Stimulated activated naive B cell treated with anti-CD40 and anti-IgM and Interleukin-4, amounts not matched to agents 10 μg/mL and 1 μg/mL and 100 μg/mL, for 72 hours (primary cell): ENCODE measurements at regions not wholly inside any gene's neighbourhood (a gene's known extent, or its start where the extent isn't known, plus 50 kb on each side); places are given as distances from the start of the nearest gene placed in this dataset.

ENCODE experiments used
- ATAC-seq, 2 donors: fragments of 150-1000 bp; cut with Tn5 transposase; replicated peaks; 2 replicates each; pipeline ENCODE4 v1.10.0; 2021; ENCODE audit warnings: moderate library complexity in 1 of 2
- DNase-seq: peaks from one replicate; pipeline ENCODE4 v3.0.0; 2021
- H3K27ac Mint-ChIP-seq: one replicate; pipeline ENCODE4 v1.8.0; 2022; ENCODE audit warnings: mild to moderate bottlenecking, mixed read lengths
- H3K27me3 Mint-ChIP-seq, 2 donors: one replicate each; pipeline ENCODE4 v1.8.0; 2022; ENCODE audit warnings: mixed read lengths in 2 of 2
- H3K36me3 Mint-ChIP-seq, 2 donors: one replicate each; pipeline ENCODE4 v1.8.0; 2022; ENCODE audit warnings: mixed read lengths in 2 of 2, mild to moderate bottlenecking in 1 of 2
- H3K4me1 Mint-ChIP-seq, 2 donors: one replicate each; pipeline ENCODE4 v1.8.0; 2022; ENCODE audit warnings: mixed read lengths in 2 of 2, mild to moderate bottlenecking in 1 of 2
- H3K4me3 Mint-ChIP-seq, 2 donors: one replicate each; pipeline ENCODE4 v1.8.0; 2022; ENCODE audit warnings: mild to moderate bottlenecking in 2 of 2, mixed read lengths in 2 of 2, moderate library complexity in 1 of 2
- H3K9me3 Mint-ChIP-seq, 2 donors: one replicate each; pipeline ENCODE4 v1.8.0; 2022; ENCODE audit warnings: mixed read lengths in 2 of 2, mild to moderate bottlenecking in 1 of 2

DNA sequence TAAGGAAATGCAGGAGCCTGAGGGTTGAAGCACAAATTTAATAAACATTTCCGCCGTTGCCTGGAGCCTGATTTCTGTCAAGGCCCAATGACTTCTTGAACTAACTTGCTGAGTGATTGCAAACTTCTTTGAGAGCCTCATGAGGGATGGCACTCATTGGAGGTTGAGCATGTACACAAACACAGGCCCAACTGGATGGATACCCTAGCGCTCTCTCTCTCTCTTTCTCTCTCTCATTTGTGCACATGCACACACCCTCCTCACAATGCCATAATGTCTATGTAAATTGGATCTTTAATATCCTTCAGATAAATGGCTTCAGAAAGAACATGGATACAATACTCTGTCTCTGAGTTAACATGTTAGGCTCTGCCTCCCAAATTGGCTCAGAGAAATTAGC, 597.7 kb upstream of the CADM1 start:
- Mint-ChIP-seq H3K27me3 (peaks cover 0 to 6% of the 10 kb centered on the region in 2 donors), H3K27ac (no peak overlapping the region), H3K4me1 (no peaks in the 10 kb centered on the region), H3K4me3 (no peak overlapping the region), H3K36me3 (no peaks in the 10 kb centered on the region), H3K9me3 (peaks cover 0 to 5% of the 10 kb centered on the region in 2 donors)
- ATAC-seq (no peak), DNase-seq (no peak)

DNA sequence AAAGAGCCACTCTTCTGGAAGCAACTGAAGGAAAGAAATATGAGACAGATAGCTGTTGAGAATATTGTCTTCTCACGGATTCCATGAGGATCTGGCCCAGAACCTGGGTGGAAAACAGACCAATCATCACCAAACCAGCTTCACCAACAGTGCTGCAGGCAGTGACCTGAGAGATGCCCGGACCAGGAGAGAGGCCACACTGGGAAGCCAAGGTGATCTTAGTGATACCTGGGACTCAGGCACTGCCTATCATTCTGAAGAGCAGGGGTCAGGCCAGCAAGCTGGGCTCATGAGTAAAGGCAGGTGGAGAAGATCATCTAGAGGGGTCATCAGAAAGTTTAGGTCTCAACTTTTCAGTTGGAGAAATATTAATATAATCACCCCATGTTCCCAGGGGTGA, 595.8 kb upstream of the CADM1 start:
- Mint-ChIP-seq H3K36me3 (no peaks in the 10 kb centered on the region), H3K4me1 (no peaks in the 10 kb centered on the region), H3K27ac (no peak overlapping the region), H3K27me3 (peaks cover 0 to 12% of the 10 kb centered on the region in 2 donors), H3K4me3 (no peak overlapping the region), H3K9me3 (peaks cover 0 to 4% of the 10 kb centered on the region in 2 donors)
- DNase-seq, result no peak
- ATAC-seq, result no peak

DNA sequence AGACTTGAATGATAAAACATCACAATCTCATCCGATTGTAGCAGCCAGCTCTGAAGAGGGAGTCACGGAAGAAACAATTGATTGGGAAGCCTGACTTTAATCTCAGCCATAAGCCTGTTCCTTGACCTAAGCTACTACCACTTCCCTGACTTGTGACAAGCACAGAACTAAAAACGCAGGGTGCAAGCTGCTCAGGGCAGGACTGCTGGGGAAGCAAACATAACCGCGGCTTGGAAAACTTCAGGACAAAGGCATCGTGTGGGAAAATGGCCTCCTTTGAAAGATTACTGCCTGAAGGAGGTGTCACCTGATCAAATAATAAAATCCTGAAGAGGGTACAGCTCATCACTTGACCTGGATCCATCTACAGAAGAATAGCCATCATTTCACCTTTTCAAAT, 595.3 kb upstream of the CADM1 start:
- ATAC-seq (no peak), DNase-seq (no peak)
- Mint-ChIP-seq H3K4me3 (no peak overlapping the region), H3K27ac (no peak overlapping the region), H3K27me3 (peaks cover 0 to 12% of the 10 kb centered on the region in 2 donors), H3K9me3 (peaks cover 0 to 4% of the 10 kb centered on the region in 2 donors), H3K4me1 (no peaks in the 10 kb centered on the region), H3K36me3 (no peaks in the 10 kb centered on the region)

DNA sequence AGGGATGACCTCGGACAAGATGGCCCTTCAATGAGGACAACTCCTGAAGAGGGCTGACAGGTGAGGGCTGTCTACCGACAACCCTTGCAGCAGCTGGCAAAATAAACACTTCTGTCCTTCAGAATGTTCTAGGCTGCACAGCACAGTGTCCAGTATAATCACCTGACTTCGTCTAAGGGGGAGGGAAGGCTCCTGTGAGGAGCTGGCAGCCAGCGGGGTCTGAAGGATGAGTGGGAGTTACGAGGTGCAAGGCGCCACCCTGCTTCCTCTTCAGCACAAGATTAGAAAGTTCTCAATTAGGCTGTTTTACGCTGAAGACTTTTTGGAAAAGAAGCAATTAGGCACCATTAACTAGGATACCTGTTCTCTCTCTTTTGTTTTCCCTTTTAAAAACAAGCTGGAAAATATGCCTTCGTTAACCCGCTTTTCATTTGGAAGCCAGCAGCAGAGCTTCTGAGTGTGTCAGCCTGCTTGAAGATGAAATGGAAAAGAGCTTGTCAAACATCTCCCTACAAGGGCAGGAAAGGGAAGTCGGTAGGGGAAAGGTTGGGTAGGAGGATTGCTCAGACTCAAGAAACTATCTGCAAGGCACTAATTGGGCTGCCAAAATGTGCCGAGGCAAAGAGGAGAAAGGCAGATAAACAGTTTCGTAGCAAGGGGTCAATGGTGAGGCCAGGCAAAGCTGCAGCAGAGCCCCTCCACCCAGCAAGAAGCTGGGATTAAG, 592.2 kb upstream of the CADM1 start:
- no peaks in the 10 kb centered on the region for H3K4me1 Mint-ChIP-seq
- peaks cover 0 to 3% of the 10 kb centered on the region in 2 donors for H3K9me3 Mint-ChIP-seq
- ATAC-seq (no peak), DNase-seq (no peak)
- no peak overlapping the region for H3K27ac Mint-ChIP-seq
- H3K27me3 Mint-ChIP-seq, result peaks cover 0 to 6% of the 10 kb centered on the region in 2 donors
- no peak overlapping the region for H3K4me3 Mint-ChIP-seq
- no peaks in the 10 kb centered on the region for H3K36me3 Mint-ChIP-seq

DNA sequence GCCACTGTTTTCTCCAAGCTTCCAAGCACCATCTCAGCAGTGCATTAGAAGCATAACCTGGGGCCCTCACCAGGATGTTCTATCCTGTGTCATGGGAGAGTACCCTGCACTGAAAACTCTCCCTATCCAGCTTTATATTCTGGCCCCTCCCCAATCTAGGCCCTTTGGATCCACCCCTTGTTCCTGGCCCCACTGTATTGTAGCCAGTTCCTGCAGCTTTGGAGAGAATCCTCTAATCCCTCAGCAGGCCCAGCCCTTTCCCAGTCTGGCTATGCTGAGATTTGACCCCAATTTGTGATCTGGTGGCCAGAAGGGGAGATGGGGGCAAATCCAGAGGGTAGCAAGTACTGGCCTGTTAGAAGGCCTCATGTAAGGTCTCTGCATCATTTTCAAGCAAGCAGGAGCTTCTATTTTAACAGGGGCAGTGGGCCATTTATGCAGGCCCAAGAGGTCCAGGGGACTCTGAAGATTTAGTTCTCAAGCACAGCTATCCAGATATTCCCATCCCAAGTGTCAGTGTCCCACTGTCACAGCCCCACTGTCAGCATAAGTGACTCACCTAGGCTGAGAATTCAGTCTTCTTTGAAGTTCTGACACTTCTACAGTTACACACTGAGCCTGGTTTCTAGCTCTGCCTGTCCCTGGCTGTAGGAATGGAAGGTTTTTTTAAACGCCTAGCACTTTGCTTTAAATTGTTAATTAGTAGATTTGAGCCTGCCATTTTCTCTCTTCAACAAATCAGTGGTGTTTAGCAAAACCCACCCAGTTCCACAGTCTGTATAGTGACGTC, 589.5 kb upstream of the CADM1 start:
- Mint-ChIP-seq H3K27me3 (peaks cover 0 to 6% of the 10 kb centered on the region in 2 donors), H3K9me3 (peaks cover 0 to 5% of the 10 kb centered on the region in 2 donors), H3K36me3 (no peaks in the 10 kb centered on the region), H3K4me1 (no peaks in the 10 kb centered on the region), H3K4me3 (no peak overlapping the region), H3K27ac (no peak overlapping the region)
- DNase-seq, result no peak
- no peak for ATAC-seq

DNA sequence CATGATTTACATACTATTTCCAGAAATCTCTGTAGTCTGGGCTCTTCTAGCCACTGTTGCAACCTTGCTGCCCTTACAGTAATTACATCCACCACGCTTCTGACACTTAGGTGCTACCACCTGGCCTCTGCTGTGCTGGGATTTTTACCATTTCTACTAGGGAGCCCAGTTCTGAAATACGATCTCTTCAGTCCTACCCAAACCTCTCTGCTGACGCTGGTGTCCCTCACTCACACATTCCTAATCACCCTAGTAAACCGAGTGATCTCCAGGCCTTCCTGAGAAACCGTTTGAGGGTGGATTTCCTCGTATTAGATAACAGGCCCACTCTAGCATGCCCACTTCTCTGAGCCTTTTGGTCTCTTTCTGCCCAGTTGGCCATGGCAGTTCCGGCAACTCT, 588.9 kb upstream of the CADM1 start:
- Mint-ChIP-seq H3K4me3 (no peak overlapping the region), H3K27ac (no peak overlapping the region), H3K4me1 (no peaks in the 10 kb centered on the region), H3K27me3 (peaks cover 0 to 8% of the 10 kb centered on the region in 2 donors), H3K36me3 (no peaks in the 10 kb centered on the region), H3K9me3 (peaks cover 0 to 7% of the 10 kb centered on the region in 2 donors)
- ATAC-seq (no peak), DNase-seq (no peak)

DNA sequence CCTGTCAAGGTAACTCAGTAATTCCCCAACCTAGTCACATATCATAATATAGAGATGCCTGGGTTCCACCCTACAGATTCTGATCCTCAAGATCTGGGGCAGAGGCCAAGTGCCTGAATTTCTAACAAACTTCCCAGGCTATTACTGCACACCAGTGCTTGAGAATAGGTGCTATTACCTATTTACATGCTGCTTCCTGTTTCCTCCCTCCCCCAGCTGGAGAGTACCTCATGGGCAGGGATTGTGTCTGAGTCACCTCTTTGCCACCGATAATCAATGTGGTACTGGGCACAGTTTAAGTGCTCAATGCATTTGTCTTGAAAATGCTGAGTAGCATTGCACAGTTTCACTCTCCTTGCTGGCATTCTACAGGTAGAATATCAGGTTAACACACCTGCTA, 582.2 kb upstream of the CADM1 start:
- H3K4me3 Mint-ChIP-seq, result no peak overlapping the region
- ATAC-seq (no peak), DNase-seq (no peak)
- H3K27me3 Mint-ChIP-seq, result peaks cover 0 to 9% of the 10 kb centered on the region in 2 donors
- H3K27ac Mint-ChIP-seq, result no peak overlapping the region
- peaks cover 0 to 5% of the 10 kb centered on the region in 2 donors for H3K9me3 Mint-ChIP-seq
- no peaks in the 10 kb centered on the region for H3K4me1 Mint-ChIP-seq
- H3K36me3 Mint-ChIP-seq, result no peaks in the 10 kb centered on the region

DNA sequence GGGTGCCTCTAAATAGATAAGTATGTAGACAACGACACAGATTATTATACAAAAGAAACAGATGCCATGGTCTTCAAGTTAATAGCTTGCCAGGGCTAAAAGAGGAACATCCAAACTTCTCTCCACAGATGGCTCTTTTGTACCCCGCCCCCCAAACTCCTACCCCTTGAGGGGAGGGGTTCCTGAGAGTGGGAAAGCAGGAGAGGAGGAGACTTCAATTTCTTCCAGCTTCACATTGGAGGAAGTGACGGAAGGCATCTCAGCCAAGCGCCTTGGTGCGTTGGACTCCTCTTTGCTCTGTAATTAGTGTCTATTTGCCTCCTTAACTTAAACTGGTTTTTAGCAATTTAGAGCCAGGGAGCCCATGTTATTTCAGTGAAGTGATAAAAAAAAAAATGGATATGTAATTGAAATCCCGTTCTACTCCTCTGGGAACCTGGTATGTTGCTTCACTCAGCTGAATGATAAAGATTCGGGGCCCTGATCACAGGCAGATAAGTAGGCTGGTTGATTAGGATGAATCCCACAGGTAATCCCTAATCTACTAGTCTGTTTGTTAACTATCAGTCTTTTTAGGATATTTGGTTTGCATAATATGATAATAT, 580.9 kb upstream of the CADM1 start:
- Mint-ChIP-seq H3K36me3 (no peaks in the 10 kb centered on the region), H3K27ac (no peak overlapping the region), H3K9me3 (peaks cover 4 to 5% of the 10 kb centered on the region in 2 donors), H3K27me3 (peaks cover 0 to 9% of the 10 kb centered on the region in 2 donors), H3K4me3 (no peak overlapping the region), H3K4me1 (no peaks in the 10 kb centered on the region)
- no peak for ATAC-seq
- DNase-seq, result no peak

DNA sequence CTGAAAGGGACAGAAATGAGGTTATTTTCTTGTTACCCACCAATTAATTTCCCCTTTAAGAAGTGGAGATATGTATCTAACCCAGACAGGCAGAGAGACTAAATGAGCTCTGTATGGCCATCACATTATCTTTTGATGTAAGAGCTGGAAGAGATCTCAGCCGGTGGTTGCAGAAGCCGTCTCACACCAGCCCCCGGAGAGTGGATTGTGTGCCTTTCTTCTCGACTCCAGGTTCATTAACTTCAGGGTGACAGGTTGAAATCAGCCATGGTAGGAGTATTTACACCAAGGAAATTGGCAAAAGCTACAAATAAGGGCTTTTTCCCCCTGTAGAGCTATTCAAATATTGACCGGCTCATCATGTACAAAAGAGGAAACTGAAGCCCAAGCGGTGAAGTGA, 580.3 kb upstream of the CADM1 start:
- H3K4me3 Mint-ChIP-seq, result no peak overlapping the region
- no peak overlapping the region for H3K27ac Mint-ChIP-seq
- H3K4me1 Mint-ChIP-seq, result no peaks in the 10 kb centered on the region
- H3K9me3 Mint-ChIP-seq, result peaks cover 4 to 8% of the 10 kb centered on the region in 2 donors
- ATAC-seq, result no peak
- no peaks in the 10 kb centered on the region for H3K36me3 Mint-ChIP-seq
- no peak for DNase-seq
- peaks cover 0 to 9% of the 10 kb centered on the region in 2 donors for H3K27me3 Mint-ChIP-seq

DNA sequence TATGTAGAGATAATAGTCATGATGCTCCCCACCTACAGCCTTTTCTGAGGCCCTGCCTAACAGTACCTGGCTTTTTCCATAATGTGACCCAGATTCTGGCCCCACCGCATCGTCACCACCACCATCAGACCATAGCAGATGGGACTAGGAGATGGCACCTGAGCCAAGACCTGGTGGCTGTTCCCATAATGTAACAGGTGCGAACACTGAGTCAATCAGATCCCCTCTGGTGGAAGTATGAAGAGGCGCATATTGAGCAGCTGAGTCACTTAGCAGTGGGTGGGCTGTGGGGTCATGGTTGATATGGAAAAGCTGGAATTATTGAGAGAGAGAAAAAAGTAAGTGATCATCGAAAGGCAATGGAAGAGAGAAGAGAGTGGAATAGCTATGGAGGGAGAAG, 578.0 kb upstream of the CADM1 start:
- H3K9me3 Mint-ChIP-seq, result peaks cover 3 to 11% of the 10 kb centered on the region in 2 donors

DNA sequence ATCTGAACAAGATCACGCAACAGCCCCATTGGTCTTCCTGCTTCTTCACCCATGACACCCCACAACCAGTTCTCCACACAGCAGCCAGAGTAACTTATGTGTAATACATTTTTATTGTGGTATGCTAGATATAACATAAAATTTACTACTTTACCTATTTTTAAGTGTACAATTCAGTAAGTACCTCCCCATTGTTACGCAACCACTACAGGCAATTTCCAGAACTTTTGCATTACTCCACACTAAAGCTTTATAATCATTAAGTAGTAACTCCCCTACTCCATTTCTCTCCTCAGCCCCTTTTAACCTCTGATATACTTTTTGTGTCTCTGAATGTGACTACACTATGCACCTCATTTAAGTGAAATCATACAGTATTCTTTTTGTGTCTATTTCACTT, 575.4 kb upstream of the CADM1 start:
- Mint-ChIP-seq H3K36me3 (no peaks in the 10 kb centered on the region), H3K27me3 (peaks cover 6 to 12% of the 10 kb centered on the region in 2 donors), H3K9me3 (peaks cover 5 to 16% of the 10 kb centered on the region in 2 donors), H3K4me3 (no peak overlapping the region), H3K4me1 (no peaks in the 10 kb centered on the region), H3K27ac (no peak overlapping the region)
- no peak for ATAC-seq
- DNase-seq, result no peak

More for the DNA sequence above, 578.0 kb upstream of the CADM1 start:
- H3K27ac Mint-ChIP-seq, result no peak overlapping the region
- peaks cover 0 to 5% of the 10 kb centered on the region in 2 donors for H3K27me3 Mint-ChIP-seq
- no peak overlapping the region for H3K4me3 Mint-ChIP-seq
- ATAC-seq (no peak), DNase-seq (no peak)
- no peaks in the 10 kb centered on the region for H3K4me1 Mint-ChIP-seq
- H3K36me3 Mint-ChIP-seq, result no peaks in the 10 kb centered on the region

DNA sequence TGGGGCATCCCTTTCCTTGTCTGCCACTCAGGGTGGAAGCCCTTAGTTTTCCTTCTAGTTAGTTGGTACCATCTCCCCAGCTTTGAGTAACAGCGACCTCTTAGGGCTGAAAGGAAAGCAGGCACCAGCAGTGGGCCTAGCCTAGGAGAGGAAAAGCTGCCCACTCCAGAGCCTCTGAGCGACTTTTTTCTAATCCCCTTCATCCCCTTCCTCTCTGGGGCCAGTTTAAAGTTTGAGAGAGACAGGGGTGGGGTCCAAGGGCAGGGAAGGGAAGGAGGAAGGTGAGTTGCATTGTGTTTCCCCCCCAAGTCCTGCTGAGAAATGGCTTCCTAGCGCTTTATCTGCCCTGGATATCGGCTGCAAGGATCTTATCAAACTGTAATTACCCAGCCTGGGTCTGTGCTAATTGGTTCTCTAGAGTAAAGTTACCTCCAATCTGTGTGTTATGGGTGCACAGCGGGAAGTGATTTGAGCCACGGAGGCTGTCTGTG, 573.9 kb upstream of the CADM1 start:
- Mint-ChIP-seq H3K27me3 (peaks cover 6 to 12% of the 10 kb centered on the region in 2 donors), H3K27ac (no peak overlapping the region)

DNA sequence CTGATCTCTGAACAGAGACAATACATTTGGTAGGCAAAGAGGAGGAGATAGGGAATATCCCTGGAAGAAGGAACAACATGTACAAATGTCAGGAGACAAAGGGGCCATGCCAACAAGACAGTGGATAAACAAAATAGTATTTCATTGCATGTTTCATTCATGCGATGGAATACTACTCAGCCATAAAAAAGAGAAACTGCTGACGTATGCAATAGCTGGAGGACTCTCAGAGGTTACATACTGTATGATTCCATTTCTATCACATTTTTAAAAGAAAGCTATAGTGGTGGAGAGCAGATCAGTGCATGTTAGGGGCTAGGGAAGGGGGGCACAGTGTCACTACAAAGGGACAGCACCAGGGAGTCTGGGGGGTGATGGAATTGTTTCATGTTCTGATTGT, 572.9 kb upstream of the CADM1 start:
- Mint-ChIP-seq H3K4me1 (no peaks in the 10 kb centered on the region), H3K9me3 (peaks cover 5 to 16% of the 10 kb centered on the region in 2 donors), H3K4me3 (no peak overlapping the region), H3K27ac (no peak overlapping the region), H3K27me3 (peaks cover 6 to 17% of the 10 kb centered on the region in 2 donors), H3K36me3 (no peaks in the 10 kb centered on the region)
- no peak for ATAC-seq
- no peak for DNase-seq

More for the DNA sequence above, 573.9 kb upstream of the CADM1 start:
- Mint-ChIP-seq H3K36me3 (no peaks in the 10 kb centered on the region), H3K9me3 (peaks cover 5 to 16% of the 10 kb centered on the region in 2 donors), H3K4me3 (no peak overlapping the region), H3K4me1 (no peaks in the 10 kb centered on the region)
- ATAC-seq (peak in 1 of 2 donors; percentile 19), DNase-seq (no peak)
